ENCODE measurements at regions not wholly inside any gene's neighbourhood (a gene's known extent, or its start where the extent isn't known, plus 50 kb on each side); places are given as distances from the start of the nearest gene placed in this dataset.

DNA sequence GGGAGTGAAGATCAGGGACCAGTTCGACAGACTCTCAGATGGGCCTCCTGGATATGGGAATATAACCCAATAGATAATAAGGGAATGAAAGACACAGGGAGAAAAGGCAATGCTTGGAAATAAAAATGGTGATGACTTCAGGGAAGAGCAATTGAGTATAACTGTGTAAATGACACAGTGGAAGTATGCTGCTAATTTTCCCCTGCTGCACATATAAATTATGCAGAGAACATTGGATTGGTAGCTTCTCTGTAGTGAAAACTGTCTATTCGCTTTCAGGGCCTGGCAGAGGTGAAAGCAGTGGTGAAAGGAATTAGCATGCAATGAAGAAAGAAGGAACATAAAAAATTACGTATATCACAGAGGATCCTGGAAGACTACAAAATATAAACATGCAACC, 398.2 kb upstream of the CDH2 start:
- no peak for DNase-seq

DNA sequence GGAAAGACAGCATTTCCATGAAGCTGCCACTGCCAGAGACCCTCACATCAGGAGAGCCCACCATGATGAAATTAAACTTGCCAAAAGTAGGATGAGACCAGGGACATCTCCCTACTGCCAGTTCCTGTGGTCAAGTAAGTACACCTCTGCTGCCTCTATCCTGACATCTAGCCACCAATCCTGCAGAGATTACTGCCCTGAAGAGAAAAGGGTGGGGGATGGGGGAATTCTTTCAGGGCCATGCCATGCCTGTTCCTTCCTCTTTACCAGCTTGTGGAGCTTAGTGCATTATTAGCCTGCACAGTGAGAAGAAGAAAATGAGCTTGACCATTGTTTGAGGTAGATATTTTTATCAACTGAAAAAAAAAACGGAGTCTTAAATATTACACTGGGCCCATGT, 397.2 kb upstream of the CDH2 start:
- DNase-seq: no peak

DNA sequence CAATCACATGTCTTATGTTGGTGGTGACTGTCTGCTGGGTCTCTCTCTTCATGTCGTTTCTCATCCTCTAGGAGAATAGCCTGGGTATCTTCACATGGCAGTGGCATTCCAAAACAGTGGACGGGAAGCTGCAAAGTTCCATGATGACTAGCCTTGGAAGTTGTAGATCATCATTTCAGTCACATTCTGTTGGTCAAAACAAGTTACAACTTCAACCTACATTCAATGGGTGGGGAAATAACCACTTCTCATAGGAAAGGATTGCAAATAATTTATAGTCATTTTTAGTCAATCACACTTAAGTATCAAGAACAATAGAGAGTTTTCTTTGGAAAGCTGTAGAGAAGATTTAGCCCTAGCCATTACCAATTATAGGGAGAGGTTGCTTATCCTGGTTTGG, 395.0 kb upstream of the CDH2 start:
- DNase-seq: no peak

DNA sequence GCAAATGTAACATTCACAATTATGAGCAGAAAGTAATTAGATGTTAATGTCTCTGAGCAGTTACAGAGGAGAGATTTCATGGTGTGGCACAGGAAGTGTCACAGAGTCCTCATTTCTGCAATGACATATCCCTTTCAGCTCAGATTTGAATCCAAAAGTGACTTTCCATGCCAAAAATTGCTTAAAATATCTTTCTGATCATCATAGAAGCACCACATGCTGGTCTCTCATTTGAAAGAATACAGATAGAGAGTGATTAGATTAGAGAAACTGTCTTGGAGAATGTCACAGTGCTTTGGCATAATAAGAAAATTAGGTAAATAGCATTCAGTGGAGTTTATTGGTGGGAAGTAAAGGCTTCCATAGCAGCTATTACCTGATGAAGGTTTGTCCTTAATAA, 383.4 kb upstream of the CDH2 start:
- DNase-seq: no peak

DNA sequence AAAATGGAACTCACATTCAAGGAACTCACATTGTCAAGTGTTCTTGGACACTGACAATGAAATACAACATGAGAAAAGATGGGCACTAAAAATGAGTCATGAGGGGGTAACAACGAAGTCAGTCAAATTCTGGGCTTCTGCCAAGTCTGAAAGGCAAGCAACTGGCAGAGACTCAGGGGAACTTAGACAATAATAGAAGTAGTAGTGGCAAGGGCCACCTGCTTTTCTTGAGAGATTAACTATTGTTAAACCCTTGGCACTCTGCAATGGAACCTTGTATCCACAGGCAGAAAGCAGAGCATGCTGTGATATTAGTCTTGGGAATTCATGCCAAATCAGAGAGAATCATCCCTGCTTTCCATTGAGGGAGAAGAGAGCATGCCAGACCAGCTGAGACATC, 382.6 kb upstream of the CDH2 start:
- no peak for DNase-seq

DNA sequence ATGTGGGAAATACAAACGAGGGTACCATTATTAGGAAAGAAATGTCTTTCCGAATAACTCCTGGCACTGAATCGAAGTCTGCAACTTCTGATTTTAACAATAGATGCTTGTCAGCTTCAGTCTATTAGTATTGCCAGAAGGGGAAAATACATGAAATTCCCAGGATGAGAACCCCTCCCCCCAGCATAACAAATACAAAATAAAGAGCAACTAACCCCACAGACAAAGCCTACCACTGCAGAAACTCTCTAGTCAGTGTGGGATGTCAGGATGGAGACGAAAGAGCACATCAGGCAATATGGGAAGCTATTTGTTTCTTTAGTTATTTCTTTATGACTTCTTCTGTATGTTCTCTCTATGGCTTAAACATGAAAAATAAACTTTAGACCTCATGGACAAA, 365.0 kb upstream of the CDH2 start:
- DNase-seq: no peak

DNA sequence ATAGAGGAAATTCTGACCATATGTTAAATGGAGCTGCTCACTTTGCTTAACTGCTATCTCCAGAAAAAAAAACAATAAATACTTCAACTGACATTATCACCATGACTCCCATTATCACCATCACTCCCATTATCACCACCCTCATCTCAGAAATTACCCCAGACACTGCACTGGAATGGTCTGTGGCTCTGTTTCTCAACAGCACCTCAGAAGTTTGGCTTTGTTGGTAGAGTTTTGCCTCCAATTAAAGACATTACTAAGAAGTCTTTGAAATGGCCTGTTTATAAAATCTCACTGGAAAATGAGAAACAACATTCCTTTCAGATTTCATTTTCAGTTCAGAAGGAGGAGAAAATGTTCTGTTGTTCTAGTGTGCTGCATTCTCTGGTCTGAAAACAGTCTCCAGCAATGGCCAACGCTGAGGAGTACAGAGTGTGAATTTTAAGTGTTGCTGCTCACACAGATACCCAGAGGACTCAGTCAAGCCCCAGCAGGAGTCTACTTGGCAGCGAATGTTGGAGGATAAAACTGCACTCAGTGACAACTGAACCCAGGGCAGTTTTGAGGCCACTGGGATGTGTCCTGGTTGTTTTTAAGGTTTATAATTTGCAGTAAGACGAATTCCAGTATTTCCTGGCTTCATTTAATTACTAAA, 364.5 kb upstream of the CDH2 start:
- DNase-seq: peak; percentile 10

DNA sequence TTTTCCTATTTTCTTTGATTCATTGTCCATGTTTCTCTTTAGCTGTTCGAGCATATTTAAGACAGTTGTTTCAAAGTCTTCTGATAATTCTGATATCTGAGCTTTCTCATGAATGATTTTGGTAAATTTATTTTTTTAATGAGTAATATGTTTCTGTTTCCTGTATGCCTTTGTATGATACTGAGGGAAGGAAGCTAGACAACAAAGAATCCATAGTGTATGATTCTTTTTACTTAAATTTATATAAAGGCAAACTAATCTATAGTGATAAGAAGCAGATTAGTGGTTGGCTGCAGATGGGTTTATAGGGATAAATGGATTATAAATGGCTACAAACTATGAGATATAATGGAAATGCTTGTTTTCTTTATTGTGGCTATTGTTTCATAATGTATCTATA, 352.7 kb upstream of the CDH2 start:
- DNase-seq: no peak

DNA sequence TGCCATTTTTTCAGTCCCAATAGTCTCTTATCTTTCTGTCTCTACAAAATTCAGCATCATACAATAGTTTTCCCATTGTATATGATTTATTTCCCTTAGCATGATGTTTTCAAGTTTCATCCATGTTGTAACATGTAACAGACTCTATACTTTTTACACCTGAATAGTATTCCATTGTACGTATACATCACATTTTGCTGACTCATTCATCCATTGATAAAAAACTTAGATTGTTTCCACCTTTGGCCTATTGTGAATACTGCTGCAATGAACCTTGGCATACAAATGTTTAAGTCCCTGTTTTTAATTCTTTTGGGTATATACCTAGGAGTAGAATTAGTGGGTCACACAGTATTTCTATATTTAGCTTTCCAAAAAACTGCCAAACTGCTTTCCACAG, 349.3 kb upstream of the CDH2 start:
- DNase-seq: no peak

DNA sequence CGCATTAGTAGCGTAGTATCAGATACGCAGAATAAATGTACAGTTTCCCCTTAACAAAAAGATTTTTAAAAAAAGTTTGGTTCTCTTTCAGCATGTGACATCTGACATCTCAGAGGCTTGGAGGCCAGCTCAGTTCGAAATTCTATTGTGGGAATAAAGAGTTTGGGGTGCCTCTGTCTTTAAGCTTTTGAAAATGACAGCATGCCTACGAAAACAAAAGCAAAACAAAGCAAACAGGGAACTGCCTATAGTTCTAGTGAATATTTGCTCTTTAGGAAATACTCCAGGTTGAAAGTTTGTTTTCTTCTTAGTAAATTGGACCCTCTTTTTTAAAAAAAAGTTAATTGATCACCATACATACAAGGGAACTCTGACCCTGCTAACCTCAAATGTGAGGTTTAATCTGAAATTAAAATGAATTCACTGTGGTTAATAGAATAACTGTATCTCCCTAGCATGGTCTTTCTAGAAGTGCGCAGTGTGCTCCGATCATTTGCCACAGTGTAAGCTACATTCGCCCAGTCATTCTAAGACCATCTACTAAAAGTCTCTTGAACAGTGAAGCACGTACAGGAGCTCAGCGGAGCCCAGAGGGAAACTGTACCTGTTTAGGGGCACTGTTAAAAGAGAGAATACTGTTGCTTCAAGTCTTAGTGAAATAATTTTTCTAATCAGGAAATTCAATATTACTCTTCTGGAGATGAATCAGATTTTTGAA, 347.0 kb upstream of the CDH2 start:
- DNase-seq: no peak

DNA sequence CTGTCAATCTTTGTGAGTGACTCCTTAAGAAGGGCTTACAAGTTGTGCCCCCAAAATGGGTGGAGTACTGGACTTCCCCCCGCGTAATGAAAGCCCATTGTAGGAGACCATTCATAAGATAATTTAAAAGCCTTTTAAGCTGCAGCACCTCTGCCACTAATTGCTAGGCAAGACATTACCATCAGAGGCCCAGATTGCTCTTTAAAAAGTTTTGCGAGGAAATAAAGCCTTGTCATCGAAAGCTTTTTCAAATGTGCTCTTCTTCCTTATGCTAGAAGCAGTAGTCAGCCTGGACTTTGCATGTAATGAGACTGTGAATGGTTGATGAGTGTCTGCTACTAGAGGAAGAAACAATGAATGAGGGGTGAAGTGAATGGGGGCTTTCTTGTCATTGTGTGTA, 345.3 kb upstream of the CDH2 start:
- DNase-seq: no peak

DNA sequence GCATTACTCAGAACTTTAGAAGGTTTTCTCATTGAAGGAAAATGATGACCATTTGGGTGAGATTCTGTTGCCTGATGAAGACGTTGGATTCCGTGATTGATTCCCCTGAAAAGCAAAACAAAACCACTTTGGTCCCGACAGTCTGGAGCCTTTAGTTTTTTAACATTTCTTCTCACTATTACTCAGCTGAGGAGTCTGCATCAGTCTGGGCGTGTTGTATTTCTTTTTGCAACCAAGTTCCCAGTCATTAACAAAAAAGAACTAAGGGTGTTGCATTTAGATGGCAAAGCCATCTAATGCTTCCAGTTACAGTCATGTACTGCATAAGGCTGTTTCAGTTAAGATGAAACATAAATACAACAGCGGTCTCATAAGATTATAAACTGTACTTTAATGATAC, 343.1 kb upstream of the CDH2 start:
- no peak for DNase-seq

DNA sequence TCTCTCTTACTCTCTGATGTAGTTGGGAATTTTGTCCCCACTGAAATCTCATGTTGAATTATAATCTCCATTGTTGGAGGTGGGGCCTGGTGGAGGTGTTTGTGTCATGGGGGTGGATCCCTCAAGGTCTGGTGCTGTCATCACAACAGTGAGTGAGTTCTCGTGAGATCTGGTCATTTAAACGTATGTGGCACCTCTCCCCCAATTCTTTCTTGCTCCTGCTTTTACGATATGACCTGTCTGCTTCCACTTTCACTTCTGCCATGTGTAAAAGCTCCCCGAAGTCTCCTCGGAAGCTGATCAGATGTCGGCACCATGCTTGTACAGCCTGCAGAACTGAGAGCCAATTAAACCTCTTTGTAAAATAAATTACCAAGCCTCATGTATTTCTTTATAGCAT, 337.8 kb upstream of the CDH2 start:
- DNase-seq: no peak

DNA sequence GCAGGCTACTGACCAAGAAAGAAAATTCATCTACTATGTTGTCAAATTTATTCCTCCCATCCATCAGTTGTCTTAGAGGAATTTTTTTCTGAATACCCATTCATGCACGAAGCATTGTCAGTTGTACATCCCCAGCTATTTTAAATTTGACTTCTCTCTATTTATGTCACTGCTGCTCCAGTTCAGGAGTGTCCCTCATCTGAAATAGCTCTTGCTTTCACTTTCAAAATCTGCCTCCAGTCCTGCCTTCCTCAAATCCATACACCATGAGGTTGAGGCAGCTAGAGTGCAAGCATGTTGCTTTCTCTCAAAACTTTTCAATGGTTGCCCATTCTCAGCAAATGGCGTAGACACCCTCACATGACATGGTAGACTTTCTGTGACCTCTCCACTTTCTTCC, 335.4 kb upstream of the CDH2 start:
- DNase-seq: no peak

DNA sequence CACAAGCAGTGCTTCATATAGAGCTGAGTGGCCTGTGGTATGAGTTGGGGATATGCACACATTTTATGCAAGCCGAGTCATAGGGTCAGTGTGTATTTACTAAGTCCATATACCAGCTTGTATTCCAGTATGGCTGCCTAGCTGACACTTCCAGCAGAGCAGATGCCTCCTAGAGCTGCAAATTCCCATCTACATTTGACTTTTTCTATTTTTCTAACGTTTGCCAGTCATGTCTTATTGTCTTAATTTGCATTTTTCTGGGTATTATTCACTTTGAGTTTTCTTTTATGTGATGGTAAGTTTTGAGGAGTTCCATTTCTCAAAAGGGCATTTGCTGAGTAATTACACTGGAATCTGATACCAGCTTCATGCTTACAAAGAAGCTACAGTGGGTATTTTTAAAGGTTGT, 334.5 kb upstream of the CDH2 start:
- DNase-seq: no peak

DNA sequence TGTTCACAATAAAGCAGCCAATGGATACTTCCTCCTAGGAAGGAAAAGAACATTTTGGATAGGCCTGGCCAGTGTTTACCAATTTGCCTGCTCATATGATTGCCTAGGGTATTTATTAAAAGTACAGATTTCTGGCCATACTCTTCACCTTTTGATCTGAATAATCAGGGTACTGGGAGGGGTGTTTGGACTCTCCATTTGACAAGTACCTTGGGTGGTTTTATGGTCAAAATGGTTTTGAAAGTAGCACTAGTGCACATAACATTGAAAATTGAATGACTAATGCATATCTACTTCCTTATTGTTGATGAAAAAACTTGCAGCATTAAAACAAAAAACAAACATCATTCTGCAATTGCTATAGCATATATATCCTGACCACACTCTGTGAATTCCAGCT, 333.3 kb upstream of the CDH2 start:
- DNase-seq: no peak

DNA sequence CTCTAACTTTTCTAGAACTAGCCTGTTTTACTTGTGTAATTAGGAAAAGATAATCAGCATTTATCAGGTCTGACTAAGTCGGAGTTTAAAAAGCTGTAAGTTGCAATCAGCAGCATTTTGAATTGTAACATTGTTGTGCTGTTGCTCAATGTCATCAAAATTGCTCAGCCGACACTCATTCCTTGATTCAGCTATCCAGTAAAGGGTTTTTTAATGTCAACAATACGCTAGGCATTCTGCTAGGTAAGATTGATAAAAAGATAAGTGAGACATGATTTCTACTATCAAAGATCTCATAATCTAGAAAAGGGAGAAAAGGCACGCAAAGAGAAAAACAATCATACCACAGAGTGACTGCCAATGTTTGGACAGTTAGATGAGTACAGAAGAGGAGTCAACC, 327.1 kb upstream of the CDH2 start:
- no peak for DNase-seq

DNA sequence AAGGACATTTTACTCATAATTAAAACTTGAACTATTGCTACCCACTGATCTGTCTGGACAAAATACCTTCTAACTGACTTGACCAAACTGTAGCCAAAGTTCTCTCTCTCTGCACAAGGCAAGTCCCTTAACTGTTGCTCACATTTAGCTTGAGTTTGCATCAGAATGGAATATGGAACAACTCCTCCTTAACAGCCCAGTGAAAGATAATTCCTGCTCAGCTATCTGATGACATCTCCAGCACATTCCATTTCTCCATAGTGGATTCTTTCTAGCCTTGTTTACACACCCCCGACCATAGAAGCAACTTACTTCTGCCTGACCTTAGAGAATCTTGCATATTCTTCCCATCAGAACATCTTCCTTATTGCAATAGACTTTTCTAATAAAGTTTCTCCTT, 317.2 kb upstream of the CDH2 start:
- no peak for DNase-seq

DNA sequence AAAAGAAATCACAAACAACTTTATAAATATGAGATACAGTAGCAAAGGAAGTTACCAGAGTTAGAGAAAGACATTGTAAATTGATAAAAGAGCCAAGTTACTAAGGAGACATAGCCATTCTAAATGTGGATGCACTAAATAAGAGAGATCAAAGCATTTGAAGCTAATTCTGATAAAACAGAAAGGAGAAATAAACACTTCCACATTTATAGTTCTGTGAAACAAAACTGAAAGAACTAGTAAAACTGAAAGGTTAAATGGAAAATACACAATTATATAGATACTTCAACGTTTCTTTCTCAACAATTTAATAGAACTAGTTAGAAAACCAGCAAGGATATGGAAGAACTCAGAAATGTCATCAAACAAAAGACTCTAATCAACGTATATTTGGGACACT, 309.0 kb upstream of the CDH2 start:
- DNase-seq: no peak

DNA sequence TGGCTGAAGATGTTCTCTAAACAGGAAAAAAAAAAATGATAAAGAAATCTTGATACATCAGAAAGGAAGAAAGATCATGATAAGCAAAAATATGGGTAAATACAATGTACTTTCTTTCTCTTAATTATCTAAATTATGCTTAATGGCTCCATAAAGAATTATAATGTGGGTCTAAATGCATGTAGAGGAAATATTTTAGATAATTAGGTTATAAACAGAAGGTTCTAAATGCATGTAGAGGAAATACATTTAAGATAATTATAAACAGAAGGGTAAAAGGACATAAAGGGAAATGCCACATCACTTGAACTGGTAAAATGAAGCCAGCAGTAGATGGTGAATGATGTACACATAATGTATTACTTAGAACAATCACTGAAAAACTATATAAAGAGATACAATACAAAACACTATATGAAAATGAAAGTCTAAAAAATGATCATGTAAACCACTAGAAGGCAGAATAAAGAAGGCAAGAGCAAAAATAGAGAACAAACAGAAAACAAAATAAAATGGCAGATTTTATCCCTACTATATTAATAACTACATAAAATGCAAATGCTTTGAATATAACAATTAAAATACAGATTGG, 308.4 kb upstream of the CDH2 start:
- DNase-seq: no peak

DNA sequence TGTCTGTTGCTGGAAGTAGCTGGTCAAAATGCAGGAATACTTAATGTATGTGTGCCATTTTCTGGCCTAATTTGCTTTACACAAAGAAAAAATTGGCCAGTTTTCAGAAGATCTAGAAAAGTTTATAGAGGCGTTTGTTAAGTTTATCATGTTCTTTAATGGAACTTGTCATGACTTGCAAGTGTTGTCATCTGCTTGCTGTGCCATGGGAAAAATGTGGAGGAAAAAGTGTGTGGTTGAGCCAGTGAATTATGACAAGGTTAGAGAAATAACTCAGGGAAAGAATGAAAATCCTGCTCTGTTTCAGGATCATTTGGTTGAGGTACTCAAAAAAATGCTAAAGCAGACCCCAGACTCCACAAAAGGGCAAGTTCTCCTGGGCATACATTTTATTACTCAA, 301.6 kb upstream of the CDH2 start:
- DNase-seq: no peak

DNA sequence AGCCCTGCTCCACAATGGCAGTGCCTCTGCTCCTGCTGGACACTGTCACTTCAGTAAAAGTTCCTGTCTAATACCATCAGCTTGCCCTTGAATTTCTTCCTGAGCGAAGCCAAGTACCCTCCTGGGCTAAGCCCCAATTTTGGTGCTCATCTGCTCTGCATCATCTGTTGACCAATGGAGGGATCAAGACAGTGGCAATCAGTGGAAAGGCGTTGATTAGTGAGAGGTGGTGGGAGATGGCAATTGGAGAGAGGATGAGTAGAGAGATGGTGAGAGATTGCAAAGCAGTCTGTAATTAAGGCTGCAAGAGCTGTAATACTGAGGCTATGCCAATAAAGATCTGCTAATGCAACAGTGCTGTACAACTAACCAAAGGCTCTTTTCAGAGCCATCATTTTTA, 299.4 kb upstream of the CDH2 start:
- DNase-seq: no peak

DNA sequence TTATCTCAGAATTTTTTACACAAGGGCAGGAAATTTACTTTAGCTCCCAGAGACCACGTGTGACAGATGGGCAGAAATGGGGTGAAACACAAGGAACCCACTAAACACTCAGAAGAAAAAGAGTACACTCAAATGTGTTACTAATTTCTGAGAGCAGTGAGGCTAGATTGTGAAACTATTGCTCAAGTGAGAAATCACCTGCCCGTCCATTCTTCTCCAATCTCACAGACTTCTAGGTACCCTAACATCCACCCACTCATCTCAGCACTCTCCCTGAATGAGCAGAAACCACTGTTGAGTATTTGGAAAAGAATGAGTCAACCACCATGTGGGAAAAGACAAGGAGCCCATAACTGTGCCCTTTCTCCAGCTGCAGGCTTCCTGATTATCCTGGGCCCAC, 293.0 kb upstream of the CDH2 start:
- DNase-seq: no peak

DNA sequence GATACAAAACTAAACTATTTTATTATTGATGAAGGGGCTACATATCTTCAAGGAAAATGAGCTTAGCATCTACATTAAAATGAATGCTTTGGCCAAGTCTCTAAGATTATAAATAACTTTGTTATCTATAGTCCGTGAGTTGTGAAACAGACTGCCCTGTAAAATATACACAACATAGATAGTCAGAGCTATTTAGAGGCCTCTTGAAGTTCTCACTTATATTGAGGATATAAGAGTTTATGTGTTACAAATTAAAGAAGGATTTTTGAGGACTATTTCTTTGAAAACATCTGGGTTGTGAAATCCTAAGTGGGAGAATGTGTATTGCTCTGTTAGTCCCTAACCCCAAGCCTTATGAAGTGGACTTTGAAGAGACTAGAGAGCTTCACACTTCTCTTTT, 292.0 kb upstream of the CDH2 start:
- DNase-seq: no peak

Measured in occipital lobe (tissue), 1 donor.